SK-N-SH treated with all-trans-retinoic acid at 6 μM for 48 hours (cell line): ENCODE measurements at regions not wholly inside any gene's neighbourhood (a gene's known extent, or its start where the extent isn't known, plus 50 kb on each side); places are given as distances from the start of the nearest gene placed in this dataset.

Experiments used
- ARNTL ChIP-seq: fragments of 450-650 bp; formaldehyde crosslinking; IDR thresholded peaks from 2 replicates; pipeline ENCODE4 v1.5.0; 2020; ENCODE audit warnings: low read depth, mild to moderate bottlenecking, moderate library complexity, borderline replicate concordance
- OSR1 ChIP-seq: fragments of 250-450 bp; sonication (Bioruptor Pico); IDR thresholded peaks from 2 replicates; pipeline ENCODE4 v1.8.0; 2022; ENCODE audit warnings: moderate library complexity, mild to moderate bottlenecking, inconsistent platforms
- PATZ1 ChIP-seq: fragments of 250-450 bp; sonication (Bioruptor Pico); IDR thresholded peaks from 2 replicates; pipeline ENCODE4 v1.8.0; 2020; ENCODE audit warnings: mild to moderate bottlenecking, moderate library complexity, borderline replicate concordance
- ZNF565 ChIP-seq: fragments of 450-650 bp; formaldehyde crosslinking; conservative IDR thresholded peaks from 2 replicates; pipeline ENCODE4 v1.5.0; 2020; ENCODE audit warnings: low read depth, mild to moderate bottlenecking, moderate library complexity
- ZNF70 ChIP-seq: fragments of 450-650 bp; formaldehyde crosslinking; IDR thresholded peaks from 2 replicates; pipeline ENCODE4 v1.5.0; 2020; ENCODE audit warnings: mild to moderate bottlenecking, moderate library complexity

DNA sequence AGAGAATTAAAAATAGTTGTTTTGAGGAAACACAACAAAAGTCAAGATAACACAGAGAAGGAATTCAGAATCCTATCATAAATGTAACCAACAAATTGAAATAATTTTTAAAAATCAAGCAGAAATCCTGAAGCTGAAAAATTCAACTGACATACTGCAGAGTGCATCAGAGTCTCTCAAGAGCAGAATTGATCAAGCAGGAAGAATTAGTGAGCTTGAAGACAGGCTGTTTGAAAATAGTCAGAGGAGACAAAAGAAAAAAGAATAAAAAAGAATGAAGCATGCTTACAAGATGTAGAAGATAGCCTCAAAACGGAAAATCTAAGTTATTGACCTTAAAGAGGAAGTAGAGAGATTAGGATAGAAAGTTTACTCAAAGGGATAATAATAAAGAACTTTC is 65.8 kb upstream of the PPP2R5C start:
- TF ChIP-seq OSR1 (no peak), PATZ1 (CRISPR knock-in tag) (no peak), ZNF70 (no peak), ZNF565 (no peak), ARNTL (CRISPR knock-in tag) (no peak)
